SK-N-MC (cell line): ENCODE measurements at regions not wholly inside any gene's neighbourhood (a gene's known extent, or its start where the extent isn't known, plus 50 kb on each side); places are given as distances from the start of the nearest gene placed in this dataset.

Experiments used
- EZH2 ChIP-seq: fragments of 200-600 bp; sonication (generic); IDR thresholded peaks from one replicate; pipeline ENCODE4 v1.6.1; 2017; ENCODE audit warnings: antibody characterized with exemption
- FOXP2 ChIP-seq: optimal IDR thresholded peaks from 2 replicates; pipeline ENCODE3; 2011; ENCODE audit warnings: mild to moderate bottlenecking, moderate library complexity; ENCODE audit not compliant: insufficient read depth; ENCODE audit errors: extremely low read length, control extremely low read depth
- POLR2AphosphoS5 ChIP-seq: IDR thresholded peaks from 2 replicates; pipeline ENCODE4 v1.6.1; 2012; ENCODE audit warnings: mild to moderate bottlenecking, low read depth, low read length, borderline replicate concordance

GRCh38 chr2:16107246-16107645 is 166.9 kb downstream of the MYCN start:
- TF ChIP-seq POLR2AphosphoS5 (no peak), EZH2 (no peak), FOXP2 (no peak)
